CD4-positive, alpha-beta T cell treated with Interleukin-21 for 1 hour (primary cell): ENCODE measurements at regions not wholly inside any gene's neighbourhood (a gene's known extent, or its start where the extent isn't known, plus 50 kb on each side); places are given as distances from the start of the nearest gene placed in this dataset.

ENCODE experiments used
- DNase-seq: peaks from one replicate; pipeline ENCODE4 v3.0.0-alpha.2; 2020

DNA sequence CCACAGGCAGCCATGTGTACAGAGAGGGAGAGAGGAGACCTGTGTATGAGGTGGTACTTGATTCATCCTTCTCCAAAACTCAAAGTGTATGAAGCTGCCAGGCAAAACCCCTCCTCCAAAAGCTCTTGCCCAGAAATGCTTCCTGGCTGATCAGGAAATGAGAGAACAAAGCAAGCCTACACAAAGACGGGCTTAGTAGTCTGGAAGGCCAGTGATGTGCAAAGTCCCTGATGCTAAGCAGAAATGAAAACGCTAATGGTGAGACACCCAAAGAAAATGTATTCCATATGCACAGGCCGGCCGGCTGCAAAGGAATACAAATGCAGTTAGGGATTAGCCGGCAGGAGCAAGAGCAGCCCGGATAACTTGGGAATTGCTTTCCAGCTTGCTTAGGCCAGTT lies 234.9 kb upstream of the CADM1 start:
- no peak for DNase-seq

DNA sequence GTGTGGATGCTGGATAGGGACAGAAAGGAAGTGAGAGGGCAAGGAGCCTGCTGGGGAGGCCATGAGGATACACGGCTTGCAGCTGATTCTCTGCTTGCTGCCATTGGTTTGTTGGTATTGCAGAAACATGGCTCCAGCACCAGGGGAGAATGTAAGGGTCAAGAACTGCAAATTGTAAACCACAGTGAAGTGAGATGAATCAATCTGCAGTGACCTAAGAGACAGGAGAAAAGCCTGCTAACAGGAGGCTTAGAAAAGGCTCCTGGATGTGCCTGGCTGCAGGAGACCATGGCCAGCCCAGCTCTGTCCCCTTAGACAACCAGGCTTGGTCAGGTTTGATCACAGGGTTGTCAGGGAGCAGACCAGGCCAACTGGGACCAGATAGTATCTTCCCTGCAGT lies 233.7 kb upstream of the CADM1 start:
- no peak for DNase-seq

DNA sequence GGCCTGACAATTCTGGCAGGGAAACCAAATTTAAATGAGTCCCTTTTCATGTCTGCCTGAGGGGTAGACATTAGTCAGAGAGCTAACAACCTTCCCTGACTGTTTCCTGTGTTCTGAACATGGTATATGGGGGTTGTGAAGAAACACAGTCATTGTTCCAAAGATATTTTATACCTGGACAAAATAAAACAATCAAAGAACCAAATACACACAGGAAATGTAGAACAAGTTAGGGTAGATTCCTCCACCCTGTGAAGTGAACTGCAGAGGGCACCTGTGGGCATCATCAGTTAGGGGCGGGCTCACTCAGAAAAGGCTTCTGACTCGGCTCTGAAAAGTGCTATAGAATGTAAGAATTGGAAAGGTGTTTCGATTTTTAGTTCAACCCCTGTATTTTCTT lies 231.9 kb upstream of the CADM1 start:
- DNase-seq = no peak

DNA sequence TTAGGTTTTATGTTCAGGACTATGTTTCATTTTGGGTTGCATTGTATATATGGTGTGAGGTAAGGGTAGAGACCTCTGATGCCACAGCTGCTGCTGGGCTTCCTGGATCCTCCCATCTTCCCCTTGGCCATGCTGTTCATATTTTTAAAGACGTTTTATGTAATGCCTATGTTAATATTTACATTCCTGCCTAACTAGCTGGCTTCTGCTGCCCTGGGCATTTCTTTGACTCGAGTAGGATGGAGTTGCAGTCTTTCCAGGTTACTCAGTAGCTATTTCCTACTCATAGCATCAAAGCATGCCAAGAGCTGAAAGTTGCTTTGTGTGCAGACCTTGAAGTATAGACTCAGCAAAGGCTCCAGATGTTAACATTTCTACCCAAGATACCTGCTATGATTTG lies 220.5 kb upstream of the CADM1 start:
- no peak for DNase-seq

DNA sequence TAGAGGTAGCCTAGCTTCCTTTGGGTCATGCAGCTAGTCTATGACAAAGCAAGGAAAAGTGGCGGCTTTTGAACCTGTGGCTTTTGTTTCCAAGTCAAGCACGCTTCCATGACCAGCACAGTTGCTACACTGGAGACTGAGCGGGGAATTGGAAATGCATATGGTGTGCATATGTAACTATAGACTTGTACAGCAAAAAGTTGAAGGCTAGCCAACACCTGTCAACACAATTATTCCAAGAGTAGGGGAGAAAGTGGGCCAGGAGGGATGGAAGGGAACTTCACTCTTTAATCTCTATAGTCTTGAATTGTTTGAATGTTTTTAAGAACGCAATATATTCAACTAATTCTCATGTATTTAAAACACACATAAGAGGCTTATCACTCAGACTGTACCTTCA lies 218.5 kb upstream of the CADM1 start:
- DNase-seq = no peak

DNA sequence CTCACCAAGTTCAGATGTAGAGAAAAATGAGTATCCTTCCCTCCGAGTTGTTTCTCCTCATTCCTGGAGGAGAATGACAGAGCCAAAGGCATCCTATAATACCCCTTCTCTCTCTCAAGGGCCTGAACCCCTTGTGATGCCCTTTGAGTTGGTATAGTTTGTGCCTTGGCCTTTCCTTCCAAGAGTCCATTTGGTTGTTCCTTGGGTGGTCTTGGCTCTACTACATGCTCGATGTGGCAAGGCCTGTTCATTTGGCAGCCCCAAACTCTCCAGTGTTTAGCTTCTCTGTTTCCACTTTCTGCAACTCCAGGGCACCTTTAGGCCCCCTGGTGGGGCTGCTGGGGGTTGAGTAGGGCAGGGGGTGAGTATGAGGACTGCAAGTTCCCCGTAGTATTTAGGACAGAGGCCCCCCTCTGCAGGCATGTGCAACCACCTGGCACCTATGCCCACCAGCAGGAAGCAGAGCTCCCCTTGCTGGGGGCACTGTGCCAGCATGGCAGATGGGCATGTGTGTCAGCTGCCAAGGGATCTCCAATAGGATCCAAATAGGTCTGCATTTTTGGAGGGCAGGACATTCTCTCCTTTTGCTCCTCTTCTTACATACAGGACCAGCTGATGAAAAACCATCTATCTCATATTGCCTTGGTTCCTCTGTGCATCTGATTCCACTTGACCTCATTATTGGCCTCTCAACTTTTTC lies 217.2 kb upstream of the CADM1 start:
- no peak for DNase-seq

DNA sequence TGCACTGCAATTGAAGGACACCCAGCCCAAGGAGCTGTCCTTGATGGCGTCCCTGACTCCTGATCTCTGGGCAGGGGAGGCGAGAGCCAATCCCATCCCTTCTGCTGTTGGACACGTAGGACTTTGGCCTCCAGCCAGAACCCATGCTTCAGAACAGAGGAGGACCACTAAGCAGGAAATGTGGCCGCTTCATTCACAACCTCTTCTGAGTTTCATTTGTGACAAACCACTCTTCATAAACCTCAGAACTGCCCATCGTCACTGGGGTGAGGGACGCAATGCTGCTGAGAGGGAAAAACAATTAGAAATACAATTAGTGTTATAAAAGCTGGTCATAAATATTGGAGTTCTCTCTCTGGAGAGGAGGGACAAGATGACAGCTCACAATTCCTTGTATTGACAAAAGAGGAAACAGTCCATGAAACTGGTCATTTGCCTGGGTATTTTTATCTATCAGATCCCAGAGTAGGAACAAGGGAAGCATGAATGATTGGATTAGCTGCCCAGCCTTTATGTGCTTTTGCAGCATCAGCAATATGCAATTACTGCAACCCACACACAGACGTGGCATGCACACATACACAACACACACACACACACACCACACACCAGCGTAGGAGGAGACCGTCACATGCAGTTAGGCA lies 216.5 kb upstream of the CADM1 start:
- DNase-seq = no peak

DNA sequence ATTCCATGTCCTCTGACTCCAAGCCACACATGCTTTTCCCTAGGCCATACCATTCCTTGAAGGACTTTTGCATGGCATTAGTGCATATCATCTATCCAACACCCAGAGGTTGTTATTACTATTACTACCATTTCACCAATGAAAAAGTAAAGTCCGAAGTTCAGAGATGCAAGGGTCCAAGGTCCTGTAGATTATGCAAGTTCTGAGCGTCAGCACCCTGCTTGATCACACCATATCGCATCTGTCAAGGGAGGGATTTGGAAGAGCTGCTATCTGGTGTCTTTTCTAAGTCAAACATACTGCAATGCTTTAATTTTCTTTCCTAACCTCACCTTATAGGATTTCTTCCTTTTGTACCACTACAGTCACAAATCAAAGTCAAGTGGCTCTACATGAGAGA lies 214.7 kb upstream of the CADM1 start:
- no peak for DNase-seq

DNA sequence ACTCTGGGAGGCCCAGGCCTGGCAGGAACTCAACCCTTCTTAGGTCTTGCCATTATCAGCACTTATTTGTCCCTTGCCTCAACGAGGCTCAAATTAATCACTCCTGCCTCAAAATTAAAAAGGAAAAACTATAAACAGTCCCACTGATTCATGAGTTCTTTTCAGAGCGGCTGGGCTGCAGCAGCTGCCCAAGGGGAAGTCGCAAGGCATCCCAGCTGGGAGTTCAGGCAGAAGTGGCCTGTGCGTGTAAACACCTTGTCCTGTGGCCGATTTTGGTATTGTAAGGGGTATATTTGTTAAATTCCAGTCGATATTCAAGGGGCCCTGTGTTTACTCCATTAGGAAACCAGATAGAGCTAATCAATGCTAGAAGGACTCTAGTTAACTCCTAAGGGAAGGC lies 213.9 kb upstream of the CADM1 start:
- no peak for DNase-seq

DNA sequence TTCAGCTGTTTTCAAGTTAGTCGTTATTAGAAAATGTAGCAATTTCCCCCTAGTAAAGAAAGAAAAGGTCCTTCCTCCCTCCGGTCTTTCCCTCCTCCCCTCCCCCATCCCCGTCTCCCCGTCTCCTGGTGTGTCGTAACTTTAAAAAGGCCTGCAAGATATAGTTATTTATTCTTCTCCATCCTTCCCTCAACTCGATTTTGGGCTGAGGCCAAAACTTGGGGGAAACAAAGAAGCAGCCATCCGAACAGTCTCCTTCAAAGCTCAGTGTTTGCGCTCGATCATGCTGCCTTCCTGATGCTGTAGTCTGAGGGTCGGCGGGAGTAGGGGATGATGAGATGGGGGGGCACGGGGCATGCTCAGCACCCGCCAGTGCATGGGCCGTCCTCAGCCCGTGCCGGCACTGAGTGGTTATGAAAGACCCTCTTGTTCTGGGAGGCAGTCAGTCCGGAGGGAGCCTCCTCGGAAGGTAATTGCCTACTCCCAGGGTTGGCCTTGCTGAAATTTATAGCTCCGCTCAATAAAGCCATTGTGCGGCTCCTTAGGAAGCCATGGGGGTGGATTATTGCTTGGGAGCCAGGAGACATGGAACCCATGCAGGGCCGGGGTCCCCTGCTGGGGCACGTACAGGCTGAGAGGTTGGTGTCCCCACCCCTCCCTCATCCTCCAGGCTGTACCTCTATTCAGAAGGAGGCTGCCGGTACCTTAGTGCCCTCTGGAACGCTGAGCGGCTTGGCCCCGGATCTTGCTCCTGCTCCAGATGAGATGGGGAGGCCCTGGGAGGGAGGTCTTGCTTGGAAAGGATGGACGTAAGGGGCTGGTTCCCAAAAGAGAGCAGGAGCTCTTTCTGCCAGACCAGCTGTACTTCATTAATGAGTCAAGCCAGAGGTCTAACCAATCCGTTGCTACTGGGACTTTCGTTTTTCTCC lies 212.7 kb upstream of the CADM1 start:
- DNase-seq = no peak

DNA sequence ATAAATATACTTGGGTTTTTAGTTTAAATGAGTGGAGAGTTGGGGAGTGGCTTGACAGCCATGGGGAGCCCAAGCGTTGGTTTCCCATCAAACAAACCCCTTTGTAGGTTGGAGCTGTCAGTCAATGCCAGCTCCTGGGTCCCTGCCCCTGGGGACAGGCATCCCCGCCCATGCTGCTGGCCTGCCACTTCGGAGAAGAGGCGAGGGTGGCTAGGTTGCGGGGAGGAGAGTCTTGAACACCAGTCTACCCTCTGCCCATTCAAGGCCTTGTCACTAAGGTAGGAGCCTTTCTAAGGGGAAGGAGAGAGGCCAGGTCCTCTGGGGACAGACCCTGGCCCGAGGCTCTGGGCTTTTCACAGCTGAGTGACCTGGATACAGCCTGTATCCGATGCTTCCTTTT lies 211.9 kb upstream of the CADM1 start:
- DNase-seq = no peak

DNA sequence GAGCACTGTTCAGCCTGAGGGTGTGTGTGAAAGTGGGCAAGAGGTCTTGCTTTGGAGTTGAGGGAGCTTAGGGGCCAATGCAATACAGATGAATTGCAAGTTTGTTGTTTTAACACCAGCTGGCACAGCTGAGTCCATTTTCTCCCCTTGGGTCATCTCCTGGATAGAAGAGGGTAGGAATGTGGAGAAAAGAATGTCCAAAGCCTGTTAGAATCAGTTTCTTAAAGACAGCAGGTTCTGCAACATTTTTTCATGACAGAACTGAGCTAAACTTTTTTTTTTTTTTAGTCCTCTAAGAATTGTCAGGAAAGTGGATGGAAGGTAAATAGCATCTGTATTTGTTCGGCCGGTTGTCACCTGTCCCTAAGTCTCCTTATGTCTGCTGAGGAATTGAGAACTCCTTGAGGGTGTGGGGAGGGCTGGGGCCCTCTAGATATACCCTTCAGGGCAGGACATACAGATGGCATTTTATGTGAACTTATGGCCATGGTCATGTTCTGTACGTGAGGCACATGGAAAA lies 211.1 kb upstream of the CADM1 start:
- no peak for DNase-seq

DNA sequence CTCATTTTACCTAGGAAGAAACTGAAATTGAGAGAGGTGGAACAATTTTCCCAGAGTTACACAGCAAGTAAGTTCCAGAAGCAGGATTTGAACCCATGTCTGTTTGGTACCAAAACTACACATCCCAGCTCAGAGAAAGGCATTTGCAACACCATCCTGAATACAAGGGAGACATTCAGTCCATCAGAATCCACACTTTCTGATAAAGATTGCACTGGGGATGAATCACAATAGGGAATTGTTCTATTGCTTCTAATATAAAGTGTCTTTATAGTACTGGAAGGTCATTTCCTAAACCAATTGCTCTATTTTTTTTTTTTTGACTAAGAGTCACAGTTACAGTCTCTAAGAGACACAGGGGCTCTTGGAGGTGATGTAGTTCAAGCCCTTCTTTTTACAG lies 208.1 kb upstream of the CADM1 start:
- DNase-seq = no peak

DNA sequence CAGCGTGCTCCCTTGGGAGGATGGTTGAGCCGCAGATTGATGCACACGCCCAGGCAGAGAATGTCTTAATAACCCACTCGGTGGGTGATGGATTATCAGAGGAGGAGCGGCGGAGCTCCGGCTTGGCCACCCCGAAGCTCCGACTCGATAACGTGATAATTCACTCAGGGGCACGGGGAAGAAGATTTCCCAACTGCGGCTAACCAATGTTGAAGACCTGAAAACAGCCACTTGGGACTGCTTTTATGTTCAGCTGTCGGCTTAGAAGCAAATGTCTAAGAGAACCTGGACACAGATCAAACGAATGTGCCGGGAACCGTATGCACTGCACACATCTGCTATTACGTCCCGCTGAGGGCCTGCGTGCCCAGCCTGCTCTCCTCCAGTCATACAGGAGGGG lies 206.8 kb upstream of the CADM1 start:
- no peak for DNase-seq

DNA sequence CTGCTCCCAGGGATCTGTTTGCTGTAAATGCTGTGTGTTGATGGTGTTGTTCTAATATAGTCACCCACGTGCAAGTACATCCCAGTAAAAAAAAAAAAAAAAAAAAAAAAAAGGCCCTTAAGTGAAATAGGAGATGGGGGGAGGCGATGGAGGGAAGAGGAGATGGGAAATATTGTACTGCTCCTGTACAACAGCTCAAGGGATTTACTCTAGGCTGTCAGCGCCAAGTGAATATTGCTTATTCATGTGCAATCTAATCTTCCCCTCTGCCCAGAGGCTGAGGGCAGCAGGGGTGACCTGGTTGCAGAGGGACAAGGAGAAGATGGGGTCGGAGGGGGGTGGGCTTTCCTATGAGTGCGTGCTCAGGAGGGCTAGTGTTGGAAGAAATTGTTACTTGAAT lies 206.2 kb upstream of the CADM1 start:
- no peak for DNase-seq

DNA sequence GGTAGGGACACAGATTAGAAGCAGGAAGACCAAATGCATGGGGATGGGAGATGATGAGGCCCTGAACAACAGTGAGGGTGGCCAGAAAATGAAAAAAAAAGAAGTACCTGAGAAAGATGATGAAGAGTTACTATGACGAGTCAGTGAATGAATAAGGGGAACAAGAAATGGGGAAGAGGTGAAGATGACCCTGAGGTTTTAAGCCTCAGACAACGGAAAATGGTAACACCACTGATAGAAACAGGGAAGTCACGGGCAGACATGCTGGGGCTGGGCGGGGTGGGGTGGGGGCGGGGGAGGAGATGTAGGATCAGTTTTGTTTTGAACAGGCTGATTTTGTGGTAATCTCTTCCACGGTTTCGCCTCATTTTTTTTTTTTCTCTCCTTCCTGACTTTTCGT lies 205.1 kb upstream of the CADM1 start:
- peak; percentile 5 for DNase-seq

DNA sequence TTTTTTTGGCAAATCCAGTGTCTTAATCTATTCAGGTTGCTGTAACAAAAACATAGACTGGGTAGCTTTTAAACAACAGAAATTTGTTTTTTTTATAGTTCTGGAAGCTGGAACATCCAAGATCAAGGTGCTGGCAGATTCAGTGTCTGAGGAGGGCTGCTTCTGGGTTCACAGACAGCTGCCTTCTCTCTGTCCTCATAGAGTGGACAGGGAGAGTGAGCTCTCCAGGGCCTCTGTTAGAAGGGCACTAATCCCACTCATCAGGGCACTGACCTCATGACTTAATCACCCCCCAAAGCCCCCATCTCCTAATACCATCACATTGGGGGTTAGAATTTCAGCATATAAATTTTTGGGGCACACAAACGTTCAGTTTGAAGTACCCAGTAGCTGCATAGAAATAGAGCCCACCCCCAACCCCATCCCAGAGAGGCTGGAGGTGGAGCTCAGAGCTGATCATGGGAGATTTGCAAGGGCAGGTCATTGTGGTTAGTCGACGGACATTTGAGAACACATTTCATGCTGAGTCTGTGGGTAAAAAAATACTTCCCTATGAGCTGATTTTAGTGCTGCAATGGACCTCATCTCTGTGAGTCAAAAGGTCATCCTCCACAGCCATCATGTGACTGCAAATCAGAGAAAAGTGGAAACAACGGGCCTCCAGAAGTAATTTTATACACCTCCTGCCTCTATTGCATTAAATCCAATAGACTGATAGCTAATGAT lies 203.1 kb upstream of the CADM1 start:
- DNase-seq = no peak

DNA sequence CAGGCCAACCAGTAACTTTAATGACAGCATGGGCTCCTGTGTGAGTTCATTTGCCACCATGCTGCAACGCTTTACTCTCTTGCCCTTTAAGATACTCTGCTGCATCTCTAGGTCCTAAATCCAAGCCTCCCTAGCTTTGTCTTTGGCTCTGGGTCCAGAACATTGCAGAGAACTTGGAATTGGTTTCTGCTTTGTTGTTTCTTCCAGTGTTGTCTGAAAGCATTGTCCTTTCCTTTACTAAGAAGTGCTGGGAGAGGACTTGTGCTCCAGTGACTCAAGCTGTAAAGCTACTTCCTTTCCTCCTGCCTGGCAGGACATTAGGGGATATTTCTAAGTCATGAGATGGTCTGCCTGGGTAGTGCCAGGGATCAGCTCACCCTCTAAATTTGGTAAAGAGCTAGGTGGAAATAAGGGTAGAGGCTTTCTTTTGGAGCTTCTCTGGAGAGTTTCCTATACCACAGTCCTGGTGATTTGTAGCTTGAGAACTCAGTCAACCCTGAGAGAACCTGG lies 202.5 kb upstream of the CADM1 start:
- DNase-seq = no peak

DNA sequence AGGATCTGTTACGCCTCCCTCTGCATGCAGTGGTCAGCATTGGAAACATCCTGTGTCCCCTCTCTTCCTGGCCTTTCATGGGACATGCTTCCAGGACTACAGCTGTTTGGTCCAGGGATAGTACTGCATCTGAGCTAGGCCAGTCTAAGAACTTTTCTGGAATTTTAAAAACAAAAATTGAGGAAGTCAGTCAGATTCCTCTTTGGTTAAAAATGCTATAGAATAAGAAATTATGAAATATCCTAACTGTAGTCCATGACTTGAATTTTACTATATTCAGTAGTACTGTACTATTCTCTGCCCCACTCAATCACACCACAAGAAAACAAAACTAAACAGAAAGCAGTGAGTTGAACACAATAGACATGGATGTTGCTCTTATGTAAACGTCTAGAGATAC lies 201.0 kb upstream of the CADM1 start:
- no peak for DNase-seq

DNA sequence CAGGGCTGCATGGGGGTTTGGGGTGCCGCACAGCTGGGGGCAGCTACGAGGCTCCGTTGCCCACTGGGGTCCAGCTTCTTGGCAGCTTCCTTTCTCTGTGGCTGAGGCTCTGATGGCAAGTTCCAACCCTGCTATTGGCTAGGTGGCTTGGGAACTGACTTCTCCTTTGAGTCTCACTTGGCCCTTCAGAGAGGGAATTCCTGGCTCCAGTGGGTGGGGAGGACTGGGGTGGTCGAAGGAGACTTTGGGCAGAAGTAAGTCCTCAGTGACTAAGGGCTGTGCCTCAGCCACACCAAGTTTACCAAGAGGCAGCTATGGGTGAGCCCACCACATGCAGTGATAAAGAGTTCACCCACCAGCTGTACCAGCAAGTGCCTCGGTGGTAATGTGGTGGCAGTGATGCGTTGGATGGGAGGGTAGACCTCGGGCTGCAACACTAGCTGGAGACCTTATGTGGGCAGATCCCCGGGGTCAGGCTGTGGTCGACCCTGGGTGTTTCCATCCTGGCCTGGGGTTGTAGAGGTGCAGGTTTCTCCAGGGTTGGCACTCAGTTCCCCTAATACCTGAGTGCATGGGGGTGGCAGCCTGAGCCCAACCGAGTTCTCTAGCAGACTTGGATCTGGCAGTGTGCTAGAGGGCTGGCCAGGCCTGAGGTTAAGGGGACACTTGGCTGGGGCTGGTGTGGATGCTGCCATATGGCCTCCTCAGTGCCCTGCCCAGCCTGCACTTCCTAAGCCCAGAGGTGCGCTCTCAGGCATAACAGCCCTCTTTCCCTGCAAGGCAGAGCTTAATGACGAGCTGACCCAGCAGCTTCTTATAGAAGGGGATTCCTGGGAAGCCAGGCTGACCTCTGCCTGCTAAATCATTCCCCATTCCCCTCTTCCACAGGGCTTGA lies 197.0 kb upstream of the CADM1 start:
- DNase-seq = no peak

DNA sequence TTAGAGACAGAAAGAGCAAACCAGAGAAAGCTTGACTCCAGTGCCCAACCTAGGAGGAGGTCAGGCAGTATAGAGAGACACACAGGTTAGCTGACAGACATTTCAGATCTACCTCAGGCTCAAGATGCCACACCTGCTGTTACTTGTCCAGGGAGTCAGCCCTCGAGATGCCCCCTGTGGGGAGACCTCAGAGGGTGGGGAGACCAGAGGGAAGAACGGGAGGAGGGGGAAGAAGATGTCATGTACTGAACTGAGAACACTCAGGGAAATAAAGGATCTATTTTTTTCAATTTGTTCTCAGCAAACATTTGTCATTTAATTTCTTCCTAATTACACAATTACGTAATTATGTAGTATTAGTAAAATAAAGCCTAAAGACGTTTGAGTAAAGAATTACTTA lies 196.3 kb upstream of the CADM1 start:
- no peak for DNase-seq

DNA sequence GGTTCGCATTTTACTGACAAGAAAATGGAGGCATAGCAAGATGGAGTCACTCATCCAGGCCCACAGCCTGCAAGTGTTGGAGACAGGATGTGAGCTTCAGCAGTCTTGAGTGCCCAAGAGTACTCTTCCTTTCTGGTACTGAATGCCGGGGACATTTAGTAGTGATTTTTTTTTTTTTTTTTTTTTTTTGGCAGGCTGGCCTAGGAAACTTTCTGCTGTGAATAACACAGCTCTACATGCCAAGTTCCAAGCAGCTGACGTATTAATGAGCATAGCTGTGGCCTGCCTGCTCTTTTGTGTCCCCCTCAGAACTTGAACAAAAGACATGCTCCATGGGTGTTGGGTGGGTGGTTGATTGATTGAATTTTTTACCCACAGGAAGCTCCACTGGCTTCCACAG lies 195.5 kb upstream of the CADM1 start:
- DNase-seq = no peak
